IPS-18a (cell line): ENCODE measurements at regions not wholly inside any gene's neighbourhood (a gene's known extent, or its start where the extent isn't known, plus 50 kb on each side); places are given as distances from the start of the nearest gene placed in this dataset.
"Not testable (repeated sequence)": the region's sequence is repeated elsewhere in the genome, so short reads cannot be mapped to it uniquely, and the experiment has no call there.

ENCODE experiments used
- H3K27ac ChIP-seq: one replicate; pipeline ENCODE4 v1.5.1; 2013; ENCODE audit warnings: low read length
- H3K27me3 ChIP-seq: one replicate; pipeline ENCODE4 v1.6.1; 2013; ENCODE audit warnings: mild to moderate bottlenecking, low read length; ENCODE audit not compliant: control insufficient read depth, insufficient read depth
- H3K36me3 ChIP-seq: one replicate; pipeline ENCODE4 v1.6.1; 2013; ENCODE audit warnings: low read depth, low read length; ENCODE audit not compliant: control insufficient read depth
- H3K4me1 ChIP-seq: one replicate; pipeline ENCODE4 v1.6.1; 2013; ENCODE audit warnings: low read depth, low read length; ENCODE audit not compliant: control insufficient read depth
- H3K4me3 ChIP-seq: one replicate; pipeline ENCODE4 v1.5.1; 2013; ENCODE audit warnings: low read length
- H3K9ac ChIP-seq: one replicate; pipeline ENCODE4 v1.6.1; 2013; ENCODE audit warnings: mild to moderate bottlenecking, low read length, moderate library complexity
- H3K9me3 ChIP-seq: one replicate; pipeline ENCODE4 v1.6.1; 2013; ENCODE audit warnings: low read depth, low read length; ENCODE audit not compliant: control insufficient read depth

- Histone ChIP-seq H3K27ac (no peak overlapping the region), H3K36me3 (no peaks in the 10 kb centered on the region), H3K4me3 (no peak overlapping the region), H3K4me1 (no peaks in the 10 kb centered on the region), H3K9me3 (no peaks in the 10 kb centered on the region), H3K27me3 (no peaks in the 10 kb centered on the region), H3K9ac (no peak overlapping the region)
These were observed 314.2 kb downstream of the PID1 start for GRCh38 chr2:228956701-228957474.

- H3K4me1 ChIP-seq = no peaks in the 10 kb centered on the region
- no peak overlapping the region for H3K27ac ChIP-seq
- H3K9ac ChIP-seq = no peak overlapping the region
- no peaks in the 10 kb centered on the region for H3K27me3 ChIP-seq
- no peaks in the 10 kb centered on the region for H3K9me3 ChIP-seq
- no peaks in the 10 kb centered on the region for H3K36me3 ChIP-seq
- H3K4me3 ChIP-seq = no peak overlapping the region
These were observed 321.3 kb downstream of the PID1 start for GRCh38 chr2:228949831-228950230.

GRCh38 chr2:228945710-228946109 lies 325.4 kb downstream of the PID1 start:
- Histone ChIP-seq H3K9me3 (no peaks in the 10 kb centered on the region), H3K27me3 (no peaks in the 10 kb centered on the region)

GRCh38 chr2:228942856-228943255 lies 328.2 kb downstream of the PID1 start:
- Histone ChIP-seq H3K9ac (no peak overlapping the region), H3K4me1 (no peaks in the 10 kb centered on the region)

More at GRCh38 chr2:228945710-228946109, 325.4 kb downstream of the PID1 start:
- no peaks in the 10 kb centered on the region for H3K4me1 ChIP-seq
- H3K27ac ChIP-seq = no peak overlapping the region
- H3K9ac ChIP-seq = no peak overlapping the region
- no peaks in the 10 kb centered on the region for H3K36me3 ChIP-seq
- H3K4me3 ChIP-seq = no peak overlapping the region

GRCh38 chr2:228938629-228939028 lies 332.5 kb downstream of the PID1 start:
- Histone ChIP-seq H3K4me1 (no peaks in the 10 kb centered on the region), H3K27me3 (no peaks in the 10 kb centered on the region), H3K9me3 (no peaks in the 10 kb centered on the region), H3K4me3 (no peak overlapping the region), H3K9ac (no peak overlapping the region), H3K27ac (no peak overlapping the region), H3K36me3 (no peaks in the 10 kb centered on the region)

More at GRCh38 chr2:228942856-228943255, 328.2 kb downstream of the PID1 start:
- Histone ChIP-seq H3K27me3 (no peaks in the 10 kb centered on the region), H3K27ac (no peak overlapping the region), H3K4me3 (no peak overlapping the region), H3K9me3 (no peaks in the 10 kb centered on the region), H3K36me3 (no peaks in the 10 kb centered on the region)

- no peak overlapping the region for H3K9ac ChIP-seq
- H3K27ac ChIP-seq = no peak overlapping the region
- peaks cover 3% of the 10 kb centered on the region for H3K9me3 ChIP-seq
These were observed 343.8 kb downstream of the PID1 start for GRCh38 chr2:228927028-228928010.

GRCh38 chr2:228919808-228920207 lies 351.3 kb downstream of the PID1 start:
- Histone ChIP-seq H3K9me3 (no peaks in the 10 kb centered on the region), H3K27ac (no peak overlapping the region), H3K4me1 (no peaks in the 10 kb centered on the region), H3K36me3 (no peaks in the 10 kb centered on the region), H3K27me3 (no peaks in the 10 kb centered on the region), H3K9ac (no peak overlapping the region), H3K4me3 (no peak overlapping the region)

More at GRCh38 chr2:228927028-228928010, 343.8 kb downstream of the PID1 start:
- Histone ChIP-seq H3K36me3 (no peaks in the 10 kb centered on the region), H3K4me1 (no peaks in the 10 kb centered on the region), H3K4me3 (no peak overlapping the region), H3K27me3 (no peaks in the 10 kb centered on the region)

- no peak overlapping the region for H3K4me3 ChIP-seq
- no peaks in the 10 kb centered on the region for H3K27me3 ChIP-seq
- no peak overlapping the region for H3K9ac ChIP-seq
- H3K9me3 ChIP-seq = no peaks in the 10 kb centered on the region
- no peak overlapping the region for H3K27ac ChIP-seq
- H3K36me3 ChIP-seq = no peaks in the 10 kb centered on the region
- no peaks in the 10 kb centered on the region for H3K4me1 ChIP-seq
These were observed 353.9 kb downstream of the PID1 start for GRCh38 chr2:228917220-228917619.

GRCh38 chr2:228916416-228917090 lies 354.5 kb downstream of the PID1 start:
- Histone ChIP-seq H3K4me1 (no peaks in the 10 kb centered on the region), H3K36me3 (no peaks in the 10 kb centered on the region), H3K9ac (no peak overlapping the region), H3K9me3 (no peaks in the 10 kb centered on the region), H3K27me3 (no peaks in the 10 kb centered on the region), H3K27ac (no peak overlapping the region), H3K4me3 (no peak overlapping the region)

GRCh38 chr2:228913176-228913575 lies 357.9 kb downstream of the PID1 start:
- H3K27me3 ChIP-seq = no peaks in the 10 kb centered on the region
- H3K4me1 ChIP-seq = no peaks in the 10 kb centered on the region
- no peak overlapping the region for H3K9ac ChIP-seq
- no peaks in the 10 kb centered on the region for H3K36me3 ChIP-seq
- H3K4me3 ChIP-seq = no peak overlapping the region
- H3K27ac ChIP-seq = no peak overlapping the region
- H3K9me3 ChIP-seq = no peaks in the 10 kb centered on the region

GRCh38 chr2:228910872-228911271 lies 360.2 kb downstream of the PID1 start:
- not testable (repeated sequence) for H3K27ac ChIP-seq, H3K4me3 ChIP-seq, H3K36me3 ChIP-seq, H3K4me1 ChIP-seq, H3K9me3 ChIP-seq, H3K9ac ChIP-seq, H3K27me3 ChIP-seq
